Neural progenitor cell (in vitro differentiated cells): ENCODE measurements at regions not wholly inside any gene's neighbourhood (a gene's known extent, or its start where the extent isn't known, plus 50 kb on each side); places are given as distances from the start of the nearest gene placed in this dataset.

ENCODE experiments used
- EZH2 ChIP-seq: fragments of 200-600 bp; sonication (generic); IDR thresholded peaks from 2 replicates; pipeline ENCODE4 v1.6.1; 2017; ENCODE audit warnings: antibody characterized with exemption, mild to moderate bottlenecking, moderate library complexity
- TF ChIP-seq, protein P1 (sequence below): fragments of 200-600 bp; sonication (generic); IDR thresholded peaks from 2 replicates; pipeline ENCODE4 v1.5.1; 2017; ENCODE audit warnings: antibody characterized with exemption, mild to moderate bottlenecking

DNA sequence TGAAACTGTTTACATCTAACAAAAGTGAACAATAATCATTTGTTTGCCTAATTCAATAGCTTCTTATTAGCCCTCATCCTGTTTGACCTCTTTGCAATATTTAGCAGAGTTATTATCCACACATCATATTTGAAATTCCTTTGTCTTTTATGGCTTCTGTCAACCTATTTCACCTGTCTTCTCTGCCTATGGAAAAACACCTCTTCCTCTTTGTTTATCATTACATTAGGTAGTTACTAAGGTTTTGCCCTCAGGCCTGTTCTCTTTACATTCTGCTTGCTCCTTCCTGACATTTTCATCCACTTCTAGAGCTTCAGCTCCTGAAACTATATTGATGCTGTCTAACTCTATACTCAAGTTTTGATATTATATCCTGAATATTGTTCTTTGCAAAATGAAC lies 183.0 kb downstream of the SUCNR1 start:
- TF ChIP-seq, protein P1, sequence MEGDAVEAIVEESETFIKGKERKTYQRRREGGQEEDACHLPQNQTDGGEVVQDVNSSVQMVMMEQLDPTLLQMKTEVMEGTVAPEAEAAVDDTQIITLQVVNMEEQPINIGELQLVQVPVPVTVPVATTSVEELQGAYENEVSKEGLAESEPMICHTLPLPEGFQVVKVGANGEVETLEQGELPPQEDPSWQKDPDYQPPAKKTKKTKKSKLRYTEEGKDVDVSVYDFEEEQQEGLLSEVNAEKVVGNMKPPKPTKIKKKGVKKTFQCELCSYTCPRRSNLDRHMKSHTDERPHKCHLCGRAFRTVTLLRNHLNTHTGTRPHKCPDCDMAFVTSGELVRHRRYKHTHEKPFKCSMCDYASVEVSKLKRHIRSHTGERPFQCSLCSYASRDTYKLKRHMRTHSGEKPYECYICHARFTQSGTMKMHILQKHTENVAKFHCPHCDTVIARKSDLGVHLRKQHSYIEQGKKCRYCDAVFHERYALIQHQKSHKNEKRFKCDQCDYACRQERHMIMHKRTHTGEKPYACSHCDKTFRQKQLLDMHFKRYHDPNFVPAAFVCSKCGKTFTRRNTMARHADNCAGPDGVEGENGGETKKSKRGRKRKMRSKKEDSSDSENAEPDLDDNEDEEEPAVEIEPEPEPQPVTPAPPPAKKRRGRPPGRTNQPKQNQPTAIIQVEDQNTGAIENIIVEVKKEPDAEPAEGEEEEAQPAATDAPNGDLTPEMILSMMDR, result no peak
- TF ChIP-seq EZH2, result no peak
